ENCODE measurements at regions not wholly inside any gene's neighbourhood (a gene's known extent, or its start where the extent isn't known, plus 50 kb on each side); places are given as distances from the start of the nearest gene placed in this dataset.
"Not testable (repeated sequence)": the region's sequence is repeated elsewhere in the genome, so short reads cannot be mapped to it uniquely, and the experiment has no call there.

GRCh38 chr7:17437586-17437985 is 139.1 kb downstream of the AHR start:
- ChIA-PET POLR2A (no interaction called here), CTCF (no interaction called here)
- no peak for DNase-seq (ENCODE audit: low read depth)
- TF ChIP-seq CTCF (IDR thresholded peaks at IDR 0.05; ENCODE audit: insufficient read depth, low read depth, low read length), result no peak
- H3K27me3 ChIP-seq (ENCODE audit: control insufficient read depth, insufficient read depth, low read length), result no peaks in the 10 kb centered on the region
- H3K36me3 ChIP-seq (ENCODE audit: control insufficient read depth, insufficient read depth, low read length), result no peaks in the 10 kb centered on the region
- no peak overlapping the region for H3K4me3 ChIP-seq (ENCODE audit: low read depth, low read length)

- H3K36me3 ChIP-seq (ENCODE audit: control insufficient read depth, insufficient read depth, low read length); H3K4me3 ChIP-seq (ENCODE audit: low read depth, low read length); H3K27me3 ChIP-seq (ENCODE audit: control insufficient read depth, insufficient read depth, low read length); CTCF ChIA-PET; DNase-seq (ENCODE audit: low read depth): not testable (repeated sequence)
- POLR2A ChIA-PET, result interaction anchor here (0.5 kb wide), 1 partner anchor 190 kb away, joined by 3 read pairs; no protein-coding TSS in a partner anchor
Measured at GRCh38 chr7:17440025-17440784, 141.8 kb downstream of the AHR start.

GRCh38 chr7:17440831-17441230 is 142.4 kb downstream of the AHR start:
- Histone ChIP-seq H3K36me3 (ENCODE audit: control insufficient read depth, insufficient read depth, low read length) (no peaks in the 10 kb centered on the region), H3K4me3 (ENCODE audit: low read depth, low read length) (no peak overlapping the region), H3K27me3 (ENCODE audit: control insufficient read depth, insufficient read depth, low read length) (no peaks in the 10 kb centered on the region)
- TF ChIP-seq CTCF (IDR thresholded peaks at IDR 0.05; ENCODE audit: insufficient read depth, low read depth, low read length), result no peak
- POLR2A ChIA-PET, result no interaction called here
- no peak for DNase-seq (ENCODE audit: low read depth)
- CTCF ChIA-PET, result no interaction called here

GRCh38 chr7:17441557-17441956 is 143.1 kb downstream of the AHR start:
- no peak for DNase-seq (ENCODE audit: low read depth)
- CTCF ChIA-PET, result no interaction called here
- no peak overlapping the region for H3K4me3 ChIP-seq (ENCODE audit: low read depth, low read length)
- TF ChIP-seq CTCF (IDR thresholded peaks at IDR 0.05; ENCODE audit: insufficient read depth, low read depth, low read length), result no peak
- H3K27me3 ChIP-seq (ENCODE audit: control insufficient read depth, insufficient read depth, low read length), result no peaks in the 10 kb centered on the region
- POLR2A ChIA-PET, result no interaction called here
- no peaks in the 10 kb centered on the region for H3K36me3 ChIP-seq (ENCODE audit: control insufficient read depth, insufficient read depth, low read length)

- no peak for TF ChIP-seq CTCF (IDR thresholded peaks at IDR 0.05; ENCODE audit: insufficient read depth, low read depth, low read length)
- CTCF ChIA-PET, result interaction anchor here (0.9 kb wide), 1 partner anchor 9 kb away, joined by 3 read pairs; no protein-coding TSS in a partner anchor
- no peak for DNase-seq (ENCODE audit: low read depth)
- Histone ChIP-seq H3K4me3 (ENCODE audit: low read depth, low read length) (no peak overlapping the region), H3K27me3 (ENCODE audit: control insufficient read depth, insufficient read depth, low read length) (no peaks in the 10 kb centered on the region), H3K36me3 (ENCODE audit: control insufficient read depth, insufficient read depth, low read length) (no peaks in the 10 kb centered on the region)
- POLR2A ChIA-PET, result no interaction called here
Measured at GRCh38 chr7:17444151-17444550, 145.7 kb downstream of the AHR start.

GRCh38 chr7:17444673-17445072 is 146.2 kb downstream of the AHR start:
- ChIA-PET CTCF (no interaction called here), POLR2A (no interaction called here)

More at GRCh38 chr7:17444673-17445072, 146.2 kb downstream of the AHR start:
- H3K36me3 ChIP-seq (ENCODE audit: control insufficient read depth, insufficient read depth, low read length), result no peaks in the 10 kb centered on the region
- no peak for DNase-seq (ENCODE audit: low read depth)
- no peak overlapping the region for H3K4me3 ChIP-seq (ENCODE audit: low read depth, low read length)
- no peak for TF ChIP-seq CTCF (IDR thresholded peaks at IDR 0.05; ENCODE audit: insufficient read depth, low read depth, low read length)
- no peaks in the 10 kb centered on the region for H3K27me3 ChIP-seq (ENCODE audit: control insufficient read depth, insufficient read depth, low read length)

All from BJ (cell line).